Lower leg skin (tissue), 4 donors: ENCODE measurements at regions not wholly inside any gene's neighbourhood (a gene's known extent, or its start where the extent isn't known, plus 50 kb on each side); places are given as distances from the start of the nearest gene placed in this dataset.

Experiments
- DNase-seq, 2 donors: peaks; one replicate each; pipeline ENCODE4 v3.0.0-alpha.2; 2019; ENCODE audit warnings: low spot score in 2 of 2
- H3K4me3 ChIP-seq: fragments of 200-600 bp; sonication (generic); 2 replicates; pipeline ENCODE4 v1.5.1; 2017; ENCODE audit warnings: mild to moderate bottlenecking, low read depth; ENCODE audit not compliant: poor library complexity, severe bottlenecking
- CTCF ChIP-seq, 3 donors: fragments of 450-650 bp; IDR thresholded peaks; one replicate each; pipeline ENCODE4 v1.5.1; 2016; ENCODE audit warnings: antibody characterized with exemption in 3 of 3, mild to moderate bottlenecking in 3 of 3, moderate library complexity in 2 of 3
- POLR2A ChIP-seq, 2 donors: fragments of 450-650 bp; IDR thresholded peaks; one replicate each; pipeline ENCODE4 v1.6.1; 2016 to 2017; ENCODE audit warnings: antibody characterized with exemption in 2 of 2, mild to moderate bottlenecking in 1 of 2, moderate library complexity in 1 of 2
- WGBS, 2 donors: methylation state at CpG; one replicate each; pipeline ENCODE4 v1.1.5; 2018; 5-methylcytosine and 5-hydroxymethylcytosine counted together
- intact Hi-C: fragments of 100-400 bp; cut with DNase I; formaldehyde crosslinking; loops from one replicate; pipeline ENCODE4 v1.15.0; 2023; ENCODE audit warnings: low total_unique reads

GRCh38 chr3:181613813-181614212 lies 97.9 kb upstream of the SOX2 start:
- intact Hi-C loops: no loop called here
- 56 to 74% methylated on average over 1 of the region's 1 CpG for WGBS, 2 donors
- DNase-seq: no peak
- TF ChIP-seq POLR2A (IDR thresholded peaks at IDR 0.05) (no peak), CTCF (IDR thresholded peaks at IDR 0.05) (no peak)
- no peak overlapping the region for H3K4me3 ChIP-seq

- WGBS, 2 donors: 83% methylated on average over 1 of the region's 1 CpG
- no peak for DNase-seq
- intact Hi-C loops: no loop called here
- TF ChIP-seq CTCF (IDR thresholded peaks at IDR 0.05): no peak
- no peak for TF ChIP-seq POLR2A (IDR thresholded peaks at IDR 0.05)
- no peak overlapping the region for H3K4me3 ChIP-seq
Observed at GRCh38 chr3:181613191-181613590, 98.5 kb upstream of the SOX2 start.

GRCh38 chr3:181610973-181611265 lies 100.8 kb upstream of the SOX2 start:
- H3K4me3 ChIP-seq: no peak overlapping the region
- 83 to 89% methylated on average over 2 of the region's 2 CpGs for WGBS, 2 donors
- TF ChIP-seq CTCF (IDR thresholded peaks at IDR 0.05): no peak
- TF ChIP-seq POLR2A (IDR thresholded peaks at IDR 0.05): no peak
- no peak for DNase-seq
- intact Hi-C loops: no loop called here

GRCh38 chr3:181610083-181610972 lies 101.4 kb upstream of the SOX2 start:
- WGBS, 2 donors: 71 to 72% methylated on average over 4 of the region's 4 CpGs
- no peak for DNase-seq
- TF ChIP-seq POLR2A (IDR thresholded peaks at IDR 0.05) (no peak), CTCF (IDR thresholded peaks at IDR 0.05) (no peak)
- intact Hi-C loops: no loop called here
- no peak overlapping the region for H3K4me3 ChIP-seq

- intact Hi-C loops: no loop called here
- 87 to 89% methylated on average over 1 of the region's 1 CpG for WGBS, 2 donors
- DNase-seq: no peak
- H3K4me3 ChIP-seq: no peak overlapping the region
- no peak for TF ChIP-seq POLR2A (IDR thresholded peaks at IDR 0.05)
Observed at GRCh38 chr3:181609030-181609767, 102.5 kb upstream of the SOX2 start.

- intact Hi-C loops: no loop called here
- WGBS, 2 donors: 89 to 93% methylated on average over 3 of the region's 3 CpGs
- no peak for TF ChIP-seq POLR2A (IDR thresholded peaks at IDR 0.05)
Observed at GRCh38 chr3:181604267-181604666, 107.5 kb upstream of the SOX2 start.

More at GRCh38 chr3:181604267-181604666, 107.5 kb upstream of the SOX2 start:
- H3K4me3 ChIP-seq: no peak overlapping the region
- no peak for DNase-seq
